Keratinocyte (primary cell): ENCODE measurements at regions not wholly inside any gene's neighbourhood (a gene's known extent, or its start where the extent isn't known, plus 50 kb on each side); places are given as distances from the start of the nearest gene placed in this dataset.
"Not testable (repeated sequence)": the region's sequence is repeated elsewhere in the genome, so short reads cannot be mapped to it uniquely, and the experiment has no call there.

Experiments
- CTCF ChIP-seq, 3 experiments: IDR thresholded peaks in 1 of 3; conservative IDR thresholded peaks in 1 of 3; optimal IDR thresholded peaks in 1 of 3; 2 replicates in 2 of 3; 3 replicates in 1 of 3; pipeline versions ENCODE3 to v1.5.1; 2011; ENCODE audit warnings: low read length in 3 of 3, mild to moderate bottlenecking in 3 of 3, moderate library complexity in 2 of 3, control low read depth in 1 of 3, inconsistent platforms in 1 of 3; ENCODE audit not compliant: insufficient read depth in 2 of 3; ENCODE audit errors: extremely low read depth in 1 of 3
- EZH2 ChIP-seq: IDR thresholded peaks from one replicate; pipeline ENCODE4 v1.6.1; 2012; ENCODE audit warnings: inconsistent platforms, mild to moderate bottlenecking, low read length, moderate library complexity

- not testable (repeated sequence) for TF ChIP-seq CTCF (optimal IDR thresholded peaks at IDR 0.05 in 1 of 3, IDR thresholded peaks at IDR 0.05 in 1 of 3, conservative IDR thresholded peaks at IDR 0.05 in 1 of 3; ENCODE audit: extremely low read depth in 1 of 3, insufficient read depth in 2 of 3, low read length in 3 of 3); EZH2
Measured at GRCh38 chr2:187637392-187637740, 83.1 kb upstream of the TFPI start.
